ENCODE measurements at regions not wholly inside any gene's neighbourhood (a gene's known extent, or its start where the extent isn't known, plus 50 kb on each side); places are given as distances from the start of the nearest gene placed in this dataset.
"Not testable (repeated sequence)": the region's sequence is repeated elsewhere in the genome, so short reads cannot be mapped to it uniquely, and the experiment has no call there.

- DNase-seq (ENCODE audit: low spot score) = peak; percentile 44
Measured at GRCh38 chr6:88455317-88455716, 289.2 kb upstream of the CNR1 start.

- peak; percentile 5 for DNase-seq (ENCODE audit: low spot score)
Measured at GRCh38 chr6:88454658-88455057, 288.5 kb upstream of the CNR1 start.

- DNase-seq (ENCODE audit: low spot score) = no peak
Measured at GRCh38 chr6:88449770-88450169, 283.6 kb upstream of the CNR1 start.

- DNase-seq (ENCODE audit: low spot score) = no peak
Measured at GRCh38 chr6:88445188-88445965, 279.2 kb upstream of the CNR1 start.

GRCh38 chr6:88443554-88443953 is 277.4 kb upstream of the CNR1 start:
- no peak for DNase-seq (ENCODE audit: low spot score)

- DNase-seq (ENCODE audit: low spot score) = no peak
Measured at GRCh38 chr6:88442737-88443136, 276.6 kb upstream of the CNR1 start.

- DNase-seq (ENCODE audit: low spot score) = no peak
Measured at GRCh38 chr6:88441346-88441745, 275.2 kb upstream of the CNR1 start.

GRCh38 chr6:88428068-88428467 is 261.9 kb upstream of the CNR1 start:
- no peak for DNase-seq (ENCODE audit: low spot score)

GRCh38 chr6:88426005-88426404 is 259.9 kb upstream of the CNR1 start:
- DNase-seq (ENCODE audit: low spot score) = no peak

GRCh38 chr6:88422831-88423230 is 256.7 kb upstream of the CNR1 start:
- no peak for DNase-seq (ENCODE audit: low spot score)

- not testable (repeated sequence) for DNase-seq (ENCODE audit: low spot score)
Measured at GRCh38 chr6:88420967-88421488, 254.9 kb upstream of the CNR1 start.

- not testable (repeated sequence) for DNase-seq (ENCODE audit: low spot score)
Measured at GRCh38 chr6:88418921-88419810, 253.0 kb upstream of the CNR1 start.

GRCh38 chr6:88417361-88417760 is 251.2 kb upstream of the CNR1 start:
- not testable (repeated sequence) for DNase-seq (ENCODE audit: low spot score)

- DNase-seq (ENCODE audit: low spot score) = no peak
Measured at GRCh38 chr6:88413459-88413858, 247.3 kb upstream of the CNR1 start.

GRCh38 chr6:88408355-88408754 is 242.2 kb upstream of the CNR1 start:
- DNase-seq (ENCODE audit: low spot score) = not testable (repeated sequence)

- not testable (repeated sequence) for DNase-seq (ENCODE audit: low spot score)
Measured at GRCh38 chr6:88406674-88407073, 240.5 kb upstream of the CNR1 start.

GRCh38 chr6:88403486-88403885 is 237.3 kb upstream of the CNR1 start:
- no peak for DNase-seq (ENCODE audit: low spot score)

GRCh38 chr6:88402909-88403308 is 236.8 kb upstream of the CNR1 start:
- DNase-seq (ENCODE audit: low spot score) = no peak

- DNase-seq (ENCODE audit: low spot score) = not testable (repeated sequence)
Measured at GRCh38 chr6:88390998-88391397, 224.9 kb upstream of the CNR1 start.

- DNase-seq (ENCODE audit: low spot score) = no peak
Measured at GRCh38 chr6:88388589-88388988, 222.4 kb upstream of the CNR1 start.

GRCh38 chr6:88386167-88386566 is 220.0 kb upstream of the CNR1 start:
- no peak for DNase-seq (ENCODE audit: low spot score)

- no peak for DNase-seq (ENCODE audit: low spot score)
Measured at GRCh38 chr6:88383183-88383582, 217.0 kb upstream of the CNR1 start.

- DNase-seq (ENCODE audit: low spot score) = no peak
Measured at GRCh38 chr6:88381289-88381642, 215.1 kb upstream of the CNR1 start.

Measured in pons (tissue), 1 donor.